Mesodermal cell (in vitro differentiated cells): ENCODE measurements at regions not wholly inside any gene's neighbourhood (a gene's known extent, or its start where the extent isn't known, plus 50 kb on each side); places are given as distances from the start of the nearest gene placed in this dataset.

ENCODE experiments used
- H3K27ac ChIP-seq: 2 replicates; pipeline ENCODE4 v1.7.0; 2013; ENCODE audit warnings: mild to moderate bottlenecking, low read depth, low read length, moderate library complexity; ENCODE audit not compliant: severe bottlenecking
- H3K36me3 ChIP-seq: 2 replicates; pipeline ENCODE4 v1.7.1; 2013; ENCODE audit warnings: mild to moderate bottlenecking, low read length, moderate library complexity; ENCODE audit not compliant: control insufficient read depth, insufficient read depth
- H3K4me1 ChIP-seq: one replicate; pipeline ENCODE4 v1.7.1; 2013; ENCODE audit warnings: mild to moderate bottlenecking, low read length; ENCODE audit not compliant: insufficient read depth, control insufficient read depth, poor library complexity, severe bottlenecking
- H3K4me3 ChIP-seq: 2 replicates; pipeline ENCODE4 v1.7.0; 2013; ENCODE audit warnings: low read length, control low read depth, mild to moderate bottlenecking; ENCODE audit not compliant: insufficient read depth, poor library complexity, severe bottlenecking; ENCODE audit errors: extremely low read depth
- H3K9me3 ChIP-seq: 2 replicates; pipeline ENCODE4 v1.7.1; 2013; ENCODE audit warnings: mild to moderate bottlenecking, low read length, moderate library complexity; ENCODE audit not compliant: control insufficient read depth
- WGBS, 2 experiments: methylation state at CpG; one replicate each; pipeline ENCODE4 v1.1.5; 2013; ENCODE audit warnings: missing lambda C conversion rate in 2 of 2; ENCODE audit not compliant: insufficient coverage in 2 of 2; 5-methylcytosine and 5-hydroxymethylcytosine counted together

- peaks cover 62% of the 10 kb centered on the region for H3K4me1 ChIP-seq
- no peaks in the 10 kb centered on the region for H3K36me3 ChIP-seq
- WGBS, 2 experiments = 42% methylated on average over 20 to 22 of the region's 28 CpGs
- H3K9me3 ChIP-seq = peaks cover 9% of the 10 kb centered on the region
- peak overlapping the region; percentile 86 for H3K27ac ChIP-seq
- no peak overlapping the region for H3K4me3 ChIP-seq
These were observed 230.4 kb upstream of the AGAP1 start for GRCh38 chr2:235263205-235264120.

GRCh38 chr2:235264121-235264493 is 229.7 kb upstream of the AGAP1 start:
- no peaks in the 10 kb centered on the region for H3K36me3 ChIP-seq
- H3K4me1 ChIP-seq = peaks cover 63% of the 10 kb centered on the region
- 100% methylated on average over 1 of the region's 1 CpG; no CpG with 5 or more reads in 1 of the 2 experiments for WGBS, 2 experiments
- H3K9me3 ChIP-seq = peaks cover 9% of the 10 kb centered on the region
- peak overlapping the region; percentile 86 for H3K27ac ChIP-seq
- H3K4me3 ChIP-seq = no peak overlapping the region

DNA sequence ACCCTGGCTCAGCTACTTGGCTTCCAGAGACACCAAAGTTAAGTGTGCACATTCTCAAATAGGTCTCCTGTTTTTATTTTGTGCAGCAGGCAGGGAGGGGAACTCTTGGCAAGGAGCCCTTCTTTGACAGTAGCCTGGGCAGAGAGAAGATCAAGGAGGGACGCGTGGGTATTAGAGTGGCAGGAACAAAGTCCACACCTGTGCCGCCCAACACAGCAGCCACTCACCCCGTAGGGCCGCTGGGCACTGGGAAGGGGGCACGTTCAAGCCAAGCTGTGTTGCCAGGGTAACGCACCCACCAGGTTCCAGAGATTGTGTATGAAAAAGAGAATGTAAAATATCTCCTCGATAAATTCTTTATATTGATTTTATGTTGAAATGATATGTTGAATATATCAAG is 229.3 kb upstream of the AGAP1 start:
- 96 to 97% methylated on average over 6 to 7 of the region's 8 CpGs for WGBS, 2 experiments
- Histone ChIP-seq H3K27ac (peak overlapping the region; percentile 86), H3K4me1 (peaks cover 63% of the 10 kb centered on the region), H3K9me3 (peaks cover 9% of the 10 kb centered on the region), H3K36me3 (no peaks in the 10 kb centered on the region), H3K4me3 (no peak overlapping the region)

DNA sequence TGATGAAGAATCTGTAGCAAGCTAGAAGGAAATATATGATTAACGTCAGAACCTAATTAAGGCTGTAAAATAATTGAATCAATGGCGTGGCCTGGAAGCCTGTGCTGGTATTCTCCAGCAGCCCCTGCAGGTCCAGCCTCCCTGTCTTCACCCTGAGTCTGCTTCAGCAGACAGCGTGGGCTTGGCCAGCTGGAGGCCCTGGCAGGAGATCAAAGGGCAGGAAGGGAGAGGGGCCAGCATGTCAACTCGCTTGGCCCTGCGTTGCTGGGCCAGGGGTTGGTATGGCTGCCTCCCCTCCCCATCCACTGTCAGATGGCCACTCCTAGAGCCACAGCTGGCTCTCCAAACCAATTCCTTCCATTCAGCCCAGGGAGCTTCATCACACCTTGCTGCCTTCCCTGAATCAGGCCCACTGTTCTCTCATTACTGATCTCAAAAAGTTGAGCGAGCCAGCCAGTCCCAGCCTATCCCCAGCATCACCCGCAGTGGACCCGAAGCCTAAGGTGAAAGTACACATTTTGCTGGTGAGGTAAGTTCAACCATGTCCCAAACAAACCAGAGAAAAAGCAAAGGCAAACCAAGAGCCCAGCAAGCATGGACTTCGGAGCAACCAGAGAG is 228.4 kb upstream of the AGAP1 start:
- Histone ChIP-seq H3K9me3 (peaks cover 9% of the 10 kb centered on the region), H3K36me3 (no peaks in the 10 kb centered on the region), H3K27ac (no peak overlapping the region), H3K4me1 (peaks cover 63% of the 10 kb centered on the region), H3K4me3 (no peak overlapping the region)
- WGBS, 2 experiments = 74 to 94% methylated on average over 5 to 7 of the region's 9 CpGs

- 92 to 96% methylated on average over 3 of the region's 3 CpGs for WGBS, 2 experiments
- Histone ChIP-seq H3K36me3 (no peaks in the 10 kb centered on the region), H3K27ac (no peak overlapping the region), H3K9me3 (peaks cover under 1% of the 10 kb centered on the region), H3K4me1 (peaks cover 64% of the 10 kb centered on the region), H3K4me3 (no peak overlapping the region)
These were observed 226.6 kb upstream of the AGAP1 start for GRCh38 chr2:235267251-235267650.

DNA sequence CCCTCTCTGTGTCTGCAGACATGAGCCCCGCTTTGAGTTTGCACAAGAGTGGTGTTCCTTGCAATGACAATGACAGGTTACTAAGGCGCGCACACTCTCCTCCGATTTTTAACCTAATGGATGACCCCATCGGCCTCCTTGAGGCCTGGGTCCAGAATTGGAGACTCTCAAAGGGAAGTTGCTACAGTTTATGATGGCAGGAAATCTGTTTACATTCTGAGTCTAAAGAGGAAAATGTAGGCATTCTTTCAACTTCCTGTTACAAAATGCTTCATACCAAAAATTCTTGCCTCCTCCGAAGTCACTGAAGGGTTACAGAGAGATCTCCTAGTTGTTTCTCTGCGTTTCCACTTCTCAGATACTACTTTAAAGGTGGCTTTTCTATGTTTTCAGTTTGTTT is 225.3 kb upstream of the AGAP1 start:
- H3K36me3 ChIP-seq = no peaks in the 10 kb centered on the region
- no peaks in the 10 kb centered on the region for H3K9me3 ChIP-seq
- peaks cover 54% of the 10 kb centered on the region for H3K4me1 ChIP-seq
- WGBS, 2 experiments = 81 to 89% methylated on average over 5 to 6 of the region's 7 CpGs
- H3K4me3 ChIP-seq = no peak overlapping the region
- H3K27ac ChIP-seq = peak overlapping the region; percentile 60

- Histone ChIP-seq H3K4me1 (peaks cover 37% of the 10 kb centered on the region), H3K36me3 (no peaks in the 10 kb centered on the region), H3K9me3 (no peaks in the 10 kb centered on the region), H3K4me3 (no peak overlapping the region), H3K27ac (no peak overlapping the region)
- 70 to 92% methylated on average over 2 of the region's 4 CpGs for WGBS, 2 experiments
These were observed 223.6 kb upstream of the AGAP1 start for GRCh38 chr2:235270291-235270690.

- Histone ChIP-seq H3K4me1 (peaks cover 31% of the 10 kb centered on the region), H3K4me3 (no peak overlapping the region), H3K9me3 (no peaks in the 10 kb centered on the region), H3K27ac (no peak overlapping the region), H3K36me3 (no peaks in the 10 kb centered on the region)
- WGBS, 2 experiments = 82 to 96% methylated on average over 1 to 2 of the region's 4 CpGs
These were observed 222.9 kb upstream of the AGAP1 start for GRCh38 chr2:235270956-235271355.

DNA sequence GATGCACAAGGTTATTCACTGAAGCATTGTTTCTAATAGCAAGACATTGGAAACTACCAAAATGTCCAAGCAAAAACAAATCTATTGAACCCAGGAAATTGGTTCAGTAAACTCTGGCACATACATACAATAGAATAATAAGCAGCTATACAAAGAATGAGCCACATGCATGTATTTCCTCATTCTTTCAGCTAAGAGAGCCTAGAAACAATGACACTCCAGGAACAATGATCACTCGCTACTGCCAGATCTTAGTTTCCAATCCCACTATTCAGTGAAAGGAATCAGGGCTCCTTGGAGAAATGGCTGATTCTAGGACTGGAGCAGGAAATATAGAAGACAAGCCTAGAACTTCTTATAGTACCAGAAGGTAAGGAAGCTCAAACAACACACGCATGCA is 221.9 kb upstream of the AGAP1 start:
- Histone ChIP-seq H3K4me3 (no peak overlapping the region), H3K27ac (no peak overlapping the region), H3K9me3 (no peaks in the 10 kb centered on the region), H3K36me3 (no peaks in the 10 kb centered on the region), H3K4me1 (peaks cover 22% of the 10 kb centered on the region)
- WGBS, 2 experiments = 80 to 93% methylated on average over 1 to 2 of the region's 2 CpGs

- peaks cover 5% of the 10 kb centered on the region for H3K4me1 ChIP-seq
- H3K27ac ChIP-seq = no peak overlapping the region
- no peaks in the 10 kb centered on the region for H3K36me3 ChIP-seq
- H3K4me3 ChIP-seq = no peak overlapping the region
- H3K9me3 ChIP-seq = no peaks in the 10 kb centered on the region
- 72 to 82% methylated on average over 2 of the region's 2 CpGs for WGBS, 2 experiments
These were observed 219.8 kb upstream of the AGAP1 start for GRCh38 chr2:235274023-235274422.

- Histone ChIP-seq H3K4me3 (no peak overlapping the region), H3K4me1 (no peaks in the 10 kb centered on the region), H3K27ac (no peak overlapping the region), H3K36me3 (no peaks in the 10 kb centered on the region), H3K9me3 (no peaks in the 10 kb centered on the region)
- 95 to 100% methylated on average over 3 of the region's 3 CpGs for WGBS, 2 experiments
These were observed 216.4 kb upstream of the AGAP1 start for GRCh38 chr2:235277485-235277884.
